ENCODE measurements at regions not wholly inside any gene's neighbourhood (a gene's known extent, or its start where the extent isn't known, plus 50 kb on each side); places are given as distances from the start of the nearest gene placed in this dataset.

- TF ChIP-seq E2F5 (CRISPR knock-in tag; IDR thresholded peaks at IDR 0.05) (no peak), PRDM15 (CRISPR knock-in tag; IDR thresholded peaks at IDR 0.05) (no peak), PRRX2 (CRISPR knock-in tag; IDR thresholded peaks at IDR 0.05) (no peak), NR3C1 (CRISPR knock-in tag; conservative IDR thresholded peaks at IDR 0.05; ENCODE audit: low read depth) (no peak)
Measured at GRCh38 chr11:128315933-128316332, 271.4 kb downstream of the ETS1 start (continued).

GRCh38 chr11:128313931-128314330 is 273.4 kb downstream of the ETS1 start:
- ATAC-seq (no peak), DNase-seq (ENCODE audit: low spot score) (no peak)
- no peak overlapping the region for H3K27ac Mint-ChIP-seq
- peaks cover 39% of the 10 kb centered on the region for H3K9me3 Mint-ChIP-seq
- ChIA-PET POLR2A (no interaction called here), CTCF (no interaction called here)
- H3K36me3 Mint-ChIP-seq, result peaks cover 20% of the 10 kb centered on the region
- H3K27me3 Mint-ChIP-seq (ENCODE audit: low read depth), result peaks cover 4% of the 10 kb centered on the region; the same call in 1 of the 2 replicates
- no peak overlapping the region for H3K4me3 Mint-ChIP-seq
- H3K4me1 Mint-ChIP-seq, result no peaks in the 10 kb centered on the region
- no peak for TF ChIP-seq MYBL2 (CRISPR knock-in tag; IDR thresholded peaks at IDR 0.05)
- TF ChIP-seq ELF4 (CRISPR knock-in tag; IDR thresholded peaks at IDR 0.05; ENCODE audit: low read depth), result no peak
- TF ChIP-seq KAT7 (CRISPR knock-in tag; IDR thresholded peaks at IDR 0.05; ENCODE audit: borderline replicate concordance), result no peak
- TF ChIP-seq IRF2 (CRISPR knock-in tag; IDR thresholded peaks at IDR 0.05; ENCODE audit: borderline replicate concordance, low read depth), result no peak
- no peak for TF ChIP-seq MXD4 (CRISPR knock-in tag; IDR thresholded peaks at IDR 0.05; ENCODE audit: borderline replicate concordance)
- no peak for TF ChIP-seq CREB1 (CRISPR knock-in tag; IDR thresholded peaks at IDR 0.05)
- no peak for TF ChIP-seq ATF3 (CRISPR knock-in tag; conservative IDR thresholded peaks at IDR 0.05)
- TF ChIP-seq NR1H2 (CRISPR knock-in tag; IDR thresholded peaks at IDR 0.05), result no peak
- no peak for TF ChIP-seq ATF1 (CRISPR knock-in tag; IDR thresholded peaks at IDR 0.05)
- no peak for TF ChIP-seq CTCF (IDR thresholded peaks at IDR 0.05)
- TF ChIP-seq ZNF281 (CRISPR knock-in tag; IDR thresholded peaks at IDR 0.05), result no peak
- TF ChIP-seq CREM (CRISPR knock-in tag; IDR thresholded peaks at IDR 0.05), result no peak
- TF ChIP-seq ZNF317 (CRISPR knock-in tag; IDR thresholded peaks at IDR 0.05; ENCODE audit: borderline replicate concordance, low read depth), result no peak
- TF ChIP-seq ZNF232 (CRISPR knock-in tag; IDR thresholded peaks at IDR 0.05), result no peak
- no peak for TF ChIP-seq NR3C1 (CRISPR knock-in tag; conservative IDR thresholded peaks at IDR 0.05; ENCODE audit: low read depth)
- TF ChIP-seq NFATC4 (CRISPR knock-in tag; IDR thresholded peaks at IDR 0.05), result no peak
- TF ChIP-seq PRRX2 (CRISPR knock-in tag; IDR thresholded peaks at IDR 0.05), result no peak

Data from WTC11 (cell line).